Epidermal melanocyte (primary cell): ENCODE measurements at regions not wholly inside any gene's neighbourhood (a gene's known extent, or its start where the extent isn't known, plus 50 kb on each side); places are given as distances from the start of the nearest gene placed in this dataset.

Experiments
- DNase-seq: peaks from one replicate; pipeline ENCODE4 v3.0.0; 2011; ENCODE audit warnings: low spot score; ENCODE audit not compliant: insufficient read length

DNA sequence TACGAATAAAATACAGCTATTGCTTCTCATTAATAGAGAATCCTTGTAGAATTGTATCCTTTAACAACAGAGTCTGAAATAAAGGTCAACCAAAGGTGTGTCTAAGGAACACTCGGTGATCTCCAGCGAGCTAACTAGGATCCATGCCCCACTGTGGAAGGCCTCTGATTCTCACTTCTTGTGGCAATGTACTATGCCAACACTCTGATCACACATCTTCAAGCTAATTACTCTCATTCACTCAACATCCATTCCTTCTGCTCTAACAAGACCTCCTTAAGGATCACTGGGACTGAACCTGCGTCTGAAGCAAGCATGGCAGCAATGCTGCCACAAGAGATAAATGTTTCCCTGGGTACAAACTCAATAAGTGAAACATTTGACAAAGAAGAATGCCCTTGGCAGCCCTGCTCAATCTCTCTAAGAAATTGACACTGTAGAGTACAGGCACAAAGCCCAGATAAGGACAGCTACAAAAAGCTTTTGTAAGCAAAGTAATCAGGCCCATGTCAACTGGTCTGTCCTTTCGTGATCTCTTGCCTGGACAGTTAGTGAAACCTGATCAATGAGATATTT lies 74.6 kb upstream of the PARD3B start:
- DNase-seq = no peak

DNA sequence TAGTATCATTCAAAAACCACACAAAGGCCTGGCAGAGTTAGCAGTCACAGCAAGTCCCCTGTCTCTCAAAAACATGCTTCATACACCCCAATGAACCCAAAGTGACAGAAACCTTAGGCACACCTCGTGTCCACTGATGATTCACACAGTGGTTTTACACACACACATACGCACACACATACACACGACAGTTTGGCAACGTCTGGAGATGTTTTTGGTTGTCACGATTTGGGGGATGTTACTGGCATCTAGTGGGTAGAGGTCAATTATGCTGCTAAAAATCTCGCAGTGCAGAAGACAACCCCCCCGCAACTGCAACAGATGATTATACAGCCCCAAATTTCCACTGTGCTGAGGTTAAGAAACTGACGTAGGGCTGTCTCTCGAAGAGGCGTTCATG lies 72.9 kb upstream of the PARD3B start:
- no peak for DNase-seq

DNA sequence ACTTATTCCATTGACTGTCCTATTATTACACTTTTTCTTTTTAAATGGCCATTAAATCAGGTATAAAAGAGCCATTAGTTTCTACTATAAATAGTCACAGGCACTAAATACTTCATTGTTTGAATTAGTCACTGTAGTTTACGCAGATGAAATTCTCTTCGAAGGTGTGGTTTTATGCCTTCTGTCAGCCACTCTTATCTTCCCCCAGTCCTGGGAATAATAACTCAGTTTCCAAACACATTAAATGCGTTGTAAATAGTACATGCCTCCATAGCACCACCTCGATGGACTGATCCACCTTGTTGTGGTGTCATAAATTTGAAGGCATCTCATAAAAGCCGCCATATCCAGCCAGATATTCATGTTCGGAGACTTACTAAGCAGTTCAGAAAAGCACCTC lies 72.1 kb upstream of the PARD3B start:
- no peak for DNase-seq

DNA sequence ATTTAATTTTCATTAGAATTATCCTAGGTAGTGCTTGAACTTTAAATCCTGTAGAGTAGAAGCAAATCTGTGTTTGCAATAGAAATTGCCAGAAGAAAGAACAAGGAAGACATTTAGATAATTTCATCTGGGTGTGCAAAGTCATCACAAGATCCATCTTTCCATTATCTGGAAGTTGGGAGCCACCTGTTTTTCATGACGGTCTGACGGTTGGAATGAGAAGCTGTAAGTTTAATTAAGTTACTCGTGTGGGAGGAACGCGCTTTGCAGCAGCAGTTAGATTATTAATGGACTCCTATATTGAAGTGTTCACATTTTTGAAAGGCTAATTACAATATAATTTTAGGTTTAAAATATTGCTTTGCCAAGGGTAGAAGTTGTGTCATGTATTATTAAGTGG lies 69.9 kb upstream of the PARD3B start:
- DNase-seq = no peak

DNA sequence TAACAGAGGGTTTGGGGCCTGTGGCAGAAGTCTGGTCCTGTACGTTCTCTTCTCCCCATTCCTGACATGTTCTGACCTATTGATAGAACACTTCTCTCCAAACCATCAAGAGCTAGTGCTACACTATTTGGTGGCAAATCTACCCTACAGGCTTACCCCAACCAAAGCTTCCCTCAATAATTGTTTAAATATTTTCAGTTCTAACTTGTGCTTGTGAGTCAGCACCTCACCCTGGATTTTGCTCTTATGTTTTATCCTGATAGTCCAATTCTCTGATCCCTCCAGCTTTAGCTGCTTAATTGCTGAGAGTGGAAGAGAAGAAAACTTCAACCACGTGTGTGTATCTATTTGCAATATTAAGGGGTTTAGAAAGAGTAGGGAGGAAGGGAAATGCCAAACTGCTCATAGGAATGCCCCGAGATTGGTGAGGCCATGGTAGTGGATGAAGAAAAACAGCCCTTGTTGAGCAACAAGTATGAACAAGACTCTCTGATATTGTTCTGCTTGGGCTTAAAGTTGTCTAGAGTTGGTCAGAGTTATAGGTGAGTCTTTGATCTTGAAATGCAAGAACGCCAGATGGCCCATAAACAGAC lies 67.8 kb upstream of the PARD3B start:
- DNase-seq = no peak

DNA sequence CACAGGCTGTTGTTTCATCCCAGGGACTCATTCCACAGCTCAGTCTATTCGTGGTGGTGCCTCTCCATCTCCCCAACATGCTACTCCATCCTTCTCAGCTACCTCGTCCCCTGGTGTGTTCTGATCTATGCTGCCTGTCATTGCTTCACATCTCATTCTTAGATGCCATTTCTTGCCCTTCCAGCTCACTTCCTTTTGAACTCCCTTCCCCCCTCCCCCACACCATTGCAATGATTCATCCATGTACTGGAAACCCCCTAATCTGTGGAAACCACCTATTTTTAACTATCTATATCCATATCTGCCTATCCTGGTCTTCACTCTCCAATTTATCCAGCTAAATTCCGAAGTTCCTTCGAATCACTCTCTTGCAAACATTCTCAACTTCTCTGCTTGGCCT lies 65.7 kb upstream of the PARD3B start:
- DNase-seq = no peak

DNA sequence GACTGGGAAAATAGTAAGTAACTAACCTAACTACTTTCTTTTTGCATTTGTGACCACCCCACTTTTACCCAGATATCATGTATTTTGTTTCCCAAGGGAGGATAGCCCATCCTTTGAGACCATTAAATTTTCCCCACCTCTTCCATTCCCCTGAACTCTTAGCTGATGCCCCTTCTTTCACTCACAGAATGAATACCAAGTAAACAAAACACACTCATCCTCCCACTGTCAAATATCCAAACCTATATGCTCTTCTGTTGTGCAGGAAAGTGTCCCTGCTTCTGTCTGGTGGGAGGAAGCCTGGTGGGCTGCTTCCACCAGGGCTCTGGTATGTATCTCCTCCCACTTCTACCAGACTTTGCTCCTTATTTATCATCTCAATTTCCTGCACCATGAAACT lies 64.6 kb upstream of the PARD3B start:
- DNase-seq = no peak

DNA sequence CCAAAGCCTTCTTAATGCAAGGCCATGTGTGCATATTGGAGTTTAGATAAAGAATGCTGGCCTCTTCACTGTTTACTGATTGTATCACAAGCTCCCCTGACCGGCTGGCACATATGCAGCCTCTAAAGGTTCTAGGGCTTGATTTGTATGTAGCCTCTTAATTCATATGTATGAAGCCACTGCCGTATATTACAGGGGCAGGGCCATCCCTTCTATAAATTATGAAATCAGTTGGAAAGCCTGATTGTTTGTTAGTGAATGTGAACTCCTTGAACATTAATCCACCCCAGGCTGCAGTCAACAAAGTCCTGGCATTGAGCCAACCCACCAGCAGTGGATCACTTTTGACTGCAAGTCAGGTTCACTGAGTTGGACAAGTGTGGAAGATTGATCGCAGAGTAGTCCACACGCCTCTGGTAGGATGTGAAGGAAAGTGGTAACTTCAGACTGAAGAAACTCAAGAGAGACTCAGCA lies 61.6 kb upstream of the PARD3B start:
- DNase-seq = no peak

DNA sequence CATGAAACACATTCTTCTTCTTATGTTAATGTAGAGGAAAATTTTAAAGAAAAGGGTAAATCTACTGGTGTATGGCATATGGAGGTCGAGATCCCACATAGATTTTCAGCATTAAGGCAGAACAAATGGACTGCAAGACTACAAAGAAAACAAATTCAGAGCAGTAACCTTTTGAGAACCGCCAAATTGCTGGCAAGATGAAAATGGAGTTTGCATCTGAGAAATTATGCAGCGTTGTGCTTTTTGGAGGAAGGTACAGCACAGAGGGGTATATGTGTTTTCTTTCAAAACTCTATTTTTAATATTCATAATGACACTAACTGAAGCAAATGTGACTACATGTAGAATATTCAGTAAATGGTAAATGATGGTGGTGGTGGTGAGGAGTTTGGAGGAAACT lies 59.0 kb upstream of the PARD3B start:
- no peak for DNase-seq

DNA sequence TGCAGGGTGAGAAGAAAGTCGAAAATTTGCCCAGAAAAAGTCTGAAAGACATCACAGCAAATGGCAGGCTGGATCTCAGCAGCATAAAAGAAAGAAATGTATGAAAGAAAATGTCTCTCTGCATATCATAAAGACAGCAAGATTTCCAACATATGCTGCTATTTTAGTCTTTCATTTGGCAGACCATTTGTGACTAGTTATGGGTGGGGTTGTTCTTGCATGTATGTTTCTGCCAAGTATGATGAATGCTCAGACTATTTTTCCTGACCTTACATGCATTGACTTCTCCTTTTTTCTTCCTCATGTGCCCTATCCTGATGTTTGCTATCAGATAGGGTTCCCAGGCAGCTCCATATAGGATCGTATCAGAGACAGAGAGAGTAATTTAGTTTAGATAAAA lies 58.5 kb upstream of the PARD3B start:
- DNase-seq = no peak

DNA sequence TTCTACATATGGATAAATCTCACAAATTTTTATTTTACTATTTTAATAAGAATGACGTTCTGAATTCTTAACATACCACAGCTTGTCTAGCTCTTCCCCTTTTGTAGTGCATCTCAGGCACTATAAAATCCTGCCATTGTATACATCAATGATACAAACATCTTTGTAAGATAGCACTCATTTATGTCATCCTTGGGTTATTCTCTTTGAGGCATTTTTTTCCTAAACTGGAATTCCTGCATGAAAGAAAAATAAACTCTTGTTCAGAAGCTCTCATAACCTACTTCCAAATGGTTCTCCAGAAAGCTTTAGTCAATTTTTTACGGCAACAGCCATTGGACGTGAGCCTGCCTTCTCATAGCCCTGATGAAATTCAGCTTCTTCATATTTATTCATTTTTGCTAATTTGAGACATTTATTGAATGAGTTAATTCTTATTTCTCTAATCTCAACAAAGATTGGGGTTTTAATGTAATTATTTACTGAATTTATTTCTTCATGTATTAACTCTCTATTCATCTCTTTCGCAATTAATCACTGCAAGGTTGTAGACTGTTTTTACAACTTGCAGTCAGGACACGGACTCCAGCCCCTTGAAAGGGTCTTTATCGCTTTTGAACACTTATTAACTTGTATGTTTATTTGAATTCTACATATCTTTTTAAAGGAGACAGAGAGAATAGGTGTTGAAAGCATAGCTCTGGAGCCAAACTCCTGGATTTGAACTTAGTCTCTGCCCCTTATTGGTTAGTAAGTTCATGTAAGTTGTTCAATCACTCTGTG lies 57.6 kb upstream of the PARD3B start:
- DNase-seq = no peak

DNA sequence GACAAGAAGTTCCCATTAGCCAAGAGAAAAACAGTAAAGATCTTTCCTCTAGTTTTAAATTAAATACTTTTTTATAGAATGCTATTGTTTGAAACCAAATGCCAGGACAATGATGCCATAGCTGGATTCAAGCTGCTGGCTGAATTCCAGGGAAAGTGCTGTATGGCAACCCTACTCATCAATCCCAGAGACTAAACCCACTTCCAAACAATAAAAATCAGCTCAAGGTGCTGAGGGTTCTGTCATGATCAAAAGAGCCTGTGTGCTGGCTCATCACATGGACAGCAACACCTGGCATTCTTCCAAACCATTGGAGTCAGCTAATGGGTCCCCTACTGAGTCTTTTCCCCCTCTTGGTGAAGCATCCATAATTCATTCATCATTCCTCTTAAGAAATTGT lies 53.7 kb upstream of the PARD3B start:
- no peak for DNase-seq

DNA sequence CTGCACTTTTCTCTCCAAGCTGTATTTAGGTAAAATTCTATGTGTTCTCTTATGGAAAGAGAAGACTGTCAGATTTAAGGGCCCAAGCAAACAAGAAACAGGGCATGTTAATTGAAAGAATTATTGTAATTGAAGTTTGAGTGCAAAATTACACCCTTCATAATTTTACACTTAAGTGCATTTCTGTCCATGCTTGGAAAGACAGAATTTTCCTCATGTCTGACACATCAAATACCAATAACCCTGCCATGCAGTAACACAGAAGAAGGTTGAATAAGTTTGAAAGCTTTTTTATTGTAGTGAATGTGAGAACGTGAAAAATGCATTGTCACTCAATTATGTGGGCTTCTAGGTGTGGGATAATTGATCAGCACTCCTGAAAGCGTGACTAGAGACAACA lies 52.9 kb upstream of the PARD3B start:
- no peak for DNase-seq

DNA sequence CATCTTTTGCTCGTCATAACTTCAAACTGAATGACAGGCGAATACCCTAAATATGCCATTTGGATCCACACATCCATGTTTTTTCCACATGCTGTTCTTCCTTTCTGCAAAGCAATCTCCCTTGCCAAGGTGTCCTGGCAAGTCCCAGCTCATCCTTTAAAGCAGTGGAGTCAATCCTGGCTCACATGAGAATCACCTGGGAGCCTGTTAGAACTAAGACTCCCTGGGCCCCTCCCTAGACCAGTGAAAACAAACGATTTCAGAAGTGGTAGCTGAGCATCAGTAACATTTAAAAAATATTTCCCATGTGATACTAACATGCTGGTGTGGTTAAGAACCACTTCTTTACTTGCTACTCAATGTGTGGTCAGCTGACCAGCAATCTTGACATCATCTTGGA lies 50.6 kb upstream of the PARD3B start:
- DNase-seq = no peak

DNA sequence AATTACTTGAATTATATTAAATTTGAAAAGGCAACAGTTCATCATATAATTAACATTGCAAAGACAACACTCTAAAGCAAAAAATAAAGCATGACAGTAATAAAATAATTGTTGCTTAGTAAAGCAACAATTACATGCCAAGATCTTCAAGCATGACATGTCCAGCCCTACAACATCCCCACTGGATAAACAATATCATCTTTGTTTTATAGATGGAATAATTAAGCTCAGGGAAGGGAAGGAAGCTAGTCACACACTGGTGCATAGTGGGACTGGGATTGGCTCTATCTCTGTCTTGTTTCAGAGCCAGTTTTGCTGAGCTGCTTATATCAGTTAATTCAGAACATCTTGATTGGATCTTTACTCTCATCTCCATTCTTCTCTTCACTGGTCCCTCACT lies 49.9 kb upstream of the PARD3B start:
- no peak for DNase-seq
